ENCODE measurements at regions not wholly inside any gene's neighbourhood (a gene's known extent, or its start where the extent isn't known, plus 50 kb on each side); places are given as distances from the start of the nearest gene placed in this dataset.
"Not testable (repeated sequence)": the region's sequence is repeated elsewhere in the genome, so short reads cannot be mapped to it uniquely, and the experiment has no call there.

- WGBS, 2 donors: 67 to 79% methylated on average over 3 of the region's 3 CpGs
- TF ChIP-seq POLR2A (IDR thresholded peaks at IDR 0.05): no peak
- no peak for TF ChIP-seq CTCF (IDR thresholded peaks at IDR 0.05)
- no peak overlapping the region for H3K4me3 ChIP-seq (ENCODE audit: low read depth, poor library complexity, severe bottlenecking)
- intact Hi-C loops (cut with DNase I; ENCODE audit: low total_unique reads): no loop called here
- no peak for DNase-seq (ENCODE audit: low spot score in 2 of 2)
Measured at GRCh38 chr11:25625094-25625493, 706.8 kb upstream of the ANO3 start.

GRCh38 chr11:25628030-25628429 is 703.9 kb upstream of the ANO3 start:
- DNase-seq (ENCODE audit: low spot score in 2 of 2): no peak
- WGBS, 2 donors: 89 to 92% methylated on average over 5 of the region's 5 CpGs
- H3K4me3 ChIP-seq (ENCODE audit: low read depth, poor library complexity, severe bottlenecking): no peak overlapping the region
- no peak for TF ChIP-seq POLR2A (IDR thresholded peaks at IDR 0.05)
- TF ChIP-seq CTCF (IDR thresholded peaks at IDR 0.05): no peak
- intact Hi-C loops (cut with DNase I; ENCODE audit: low total_unique reads): no loop called here

GRCh38 chr11:25633230-25633629 is 698.7 kb upstream of the ANO3 start:
- intact Hi-C loops (cut with DNase I; ENCODE audit: low total_unique reads): no loop called here
- H3K4me3 ChIP-seq (ENCODE audit: low read depth, poor library complexity, severe bottlenecking): no peak overlapping the region
- WGBS, 2 donors: 40 to 46% methylated on average over 1 of the region's 1 CpG
- DNase-seq (ENCODE audit: low spot score in 2 of 2): no peak
- no peak for TF ChIP-seq POLR2A (IDR thresholded peaks at IDR 0.05)
- TF ChIP-seq CTCF (IDR thresholded peaks at IDR 0.05): no peak

- intact Hi-C loops (cut with DNase I; ENCODE audit: low total_unique reads); H3K4me3 ChIP-seq (ENCODE audit: low read depth, poor library complexity, severe bottlenecking); DNase-seq (ENCODE audit: low spot score in 2 of 2): not testable (repeated sequence)
- WGBS, 2 donors: 95 to 98% methylated on average over 11 to 12 of the region's 12 CpGs
Measured at GRCh38 chr11:25649220-25649619, 682.7 kb upstream of the ANO3 start.

GRCh38 chr11:25650319-25650718 is 681.6 kb upstream of the ANO3 start:
- 92 to 94% methylated on average over 12 of the region's 12 CpGs for WGBS, 2 donors
- no peak for DNase-seq (ENCODE audit: low spot score in 2 of 2)
- intact Hi-C loops (cut with DNase I; ENCODE audit: low total_unique reads): no loop called here
- no peak for TF ChIP-seq POLR2A (IDR thresholded peaks at IDR 0.05)
- TF ChIP-seq CTCF (IDR thresholded peaks at IDR 0.05): no peak
- no peak overlapping the region for H3K4me3 ChIP-seq (ENCODE audit: low read depth, poor library complexity, severe bottlenecking)

GRCh38 chr11:25655636-25656035 is 676.3 kb upstream of the ANO3 start:
- TF ChIP-seq CTCF (IDR thresholded peaks at IDR 0.05): no peak
- TF ChIP-seq POLR2A (IDR thresholded peaks at IDR 0.05): no peak
- no peak for DNase-seq (ENCODE audit: low spot score in 2 of 2)
- no peak overlapping the region for H3K4me3 ChIP-seq (ENCODE audit: low read depth, poor library complexity, severe bottlenecking)
- 49 to 63% methylated on average over 2 of the region's 2 CpGs for WGBS, 2 donors
- intact Hi-C loops (cut with DNase I; ENCODE audit: low total_unique reads): no loop called here
